Prostate gland (tissue), 2 donors: ENCODE measurements at regions not wholly inside any gene's neighbourhood (a gene's known extent, or its start where the extent isn't known, plus 50 kb on each side); places are given as distances from the start of the nearest gene placed in this dataset.

Source experiments
- POLR2A ChIP-seq: fragments of 450-650 bp; IDR thresholded peaks from one replicate; pipeline ENCODE4 v1.6.1; 2016; ENCODE audit warnings: antibody characterized with exemption, mild to moderate bottlenecking
- POLR2AphosphoS5 ChIP-seq: sonication (generic); formaldehyde crosslinking; IDR thresholded peaks from one replicate; pipeline ENCODE4 v1.6.1; 2017; ENCODE audit warnings: antibody characterized with exemption
- TF ChIP-seq, protein P1 (sequence below), 4 experiments: fragments of 200-600 bp in 2 of 4; fragments of 450-650 bp in 2 of 4; sonication (generic) in 2 of 4; IDR thresholded peaks; 1 replicate in 3 of 4; 2 replicates in 1 of 4; pipeline ENCODE4 v1.5.1; 2016 to 2019; ENCODE audit warnings: antibody characterized with exemption in 4 of 4, mild to moderate bottlenecking in 2 of 4, moderate library complexity in 2 of 4

DNA sequence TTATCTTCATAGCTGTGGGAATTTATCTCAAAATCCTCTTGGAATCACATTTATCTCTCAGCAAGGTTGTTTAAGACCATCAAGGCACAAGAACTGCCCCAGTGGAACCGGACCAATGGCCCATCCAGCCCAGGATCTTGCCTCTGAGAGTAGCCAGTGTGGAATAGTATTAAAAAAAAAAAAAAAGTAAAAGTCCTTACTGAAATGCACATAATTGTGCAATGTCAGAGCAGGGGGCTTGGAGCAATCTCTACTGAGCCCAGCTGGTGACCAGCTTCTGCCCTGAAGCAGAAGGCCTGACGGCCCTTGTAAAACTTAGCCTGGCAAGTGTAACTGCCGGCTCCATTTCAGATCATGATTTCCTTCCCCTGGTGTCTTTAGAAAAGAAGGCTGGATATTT, 355.6 kb upstream of the PIK3C3 start:
- no peak for TF ChIP-seq POLR2A
- no peak for TF ChIP-seq POLR2AphosphoS5
- TF ChIP-seq, protein P1, sequence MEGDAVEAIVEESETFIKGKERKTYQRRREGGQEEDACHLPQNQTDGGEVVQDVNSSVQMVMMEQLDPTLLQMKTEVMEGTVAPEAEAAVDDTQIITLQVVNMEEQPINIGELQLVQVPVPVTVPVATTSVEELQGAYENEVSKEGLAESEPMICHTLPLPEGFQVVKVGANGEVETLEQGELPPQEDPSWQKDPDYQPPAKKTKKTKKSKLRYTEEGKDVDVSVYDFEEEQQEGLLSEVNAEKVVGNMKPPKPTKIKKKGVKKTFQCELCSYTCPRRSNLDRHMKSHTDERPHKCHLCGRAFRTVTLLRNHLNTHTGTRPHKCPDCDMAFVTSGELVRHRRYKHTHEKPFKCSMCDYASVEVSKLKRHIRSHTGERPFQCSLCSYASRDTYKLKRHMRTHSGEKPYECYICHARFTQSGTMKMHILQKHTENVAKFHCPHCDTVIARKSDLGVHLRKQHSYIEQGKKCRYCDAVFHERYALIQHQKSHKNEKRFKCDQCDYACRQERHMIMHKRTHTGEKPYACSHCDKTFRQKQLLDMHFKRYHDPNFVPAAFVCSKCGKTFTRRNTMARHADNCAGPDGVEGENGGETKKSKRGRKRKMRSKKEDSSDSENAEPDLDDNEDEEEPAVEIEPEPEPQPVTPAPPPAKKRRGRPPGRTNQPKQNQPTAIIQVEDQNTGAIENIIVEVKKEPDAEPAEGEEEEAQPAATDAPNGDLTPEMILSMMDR (IDR thresholded peaks at IDR 0.05) = no peak
